GM12878 (cell line): ENCODE measurements at regions not wholly inside any gene's neighbourhood (a gene's known extent, or its start where the extent isn't known, plus 50 kb on each side); places are given as distances from the start of the nearest gene placed in this dataset.

Experiments used
- ATAC-seq: fragments of 200-7000 bp; cut with Tn5 transposase; 3 replicates; pipeline ENCODE4 v1.9.1; 2020; ENCODE audit warnings: mild to moderate bottlenecking, moderate library complexity
- BruUV-seq: library from RNA; stranded (reverse); fragments of 400-500 nt; replicated peaks from 2 replicates; lab custom pipeline; 2021; lab: Mats Ljungman, UMichigan
- CTCF ChIA-PET: fragments of 300-600 bp; sonication (Branson Sonifier 250); formaldehyde crosslinking; extraction: SDS; loops from one replicate; lab custom pipeline; 2021; ENCODE audit warnings: inconsistent platforms; lab: Yijun Ruan, JAX
- POLR2A ChIA-PET: fragments of 350-600 bp; formaldehyde crosslinking; extraction: SDS; loops from one replicate; lab custom pipeline; 2021; ENCODE audit warnings: inconsistent platforms; lab: Charles Lee
- RAD21 ChIA-PET: fragments of 300-600 bp; sonication (Branson Sonifier 250); formaldehyde crosslinking; loops from one replicate; lab custom pipeline; 2023; ENCODE audit warnings: antibody characterized with exemption; ENCODE audit not compliant: unreplicated experiment; lab: Charles Lee
- SMC1A ChIA-PET: fragments of 300-600 bp; sonication (Branson Sonifier 250); formaldehyde crosslinking; loops from one replicate; lab custom pipeline; 2023; ENCODE audit not compliant: unreplicated experiment, uncharacterized antibody; lab: Charles Lee
- DNase-seq: peaks from one replicate; pipeline ENCODE4 v3.0.0-alpha.2; 2011; ENCODE audit warnings: low read depth, low spot score
- FAIRE-seq: peaks from 3 replicates; lab custom pipeline; 2011; peaks lifted over from hg19 to GRCh38; lab: Jason Lieb, UNC
- H2AFZ ChIP-seq: 2 replicates; pipeline ENCODE4 v1.6.0; 2011; ENCODE audit warnings: low read depth, low read length, control low read depth; ENCODE audit not compliant: control insufficient read depth
- H3K27ac ChIP-seq: 2 replicates; pipeline ENCODE4 v1.5.1; 2011; ENCODE audit warnings: control low read depth; ENCODE audit not compliant: control insufficient read depth, insufficient read depth
- H3K27me3 ChIP-seq, 2 experiments: replicated peaks in 1 of 2; 2 replicates each; pipeline versions ENCODE4 v1.6.0 to v1.6.1; 2011; ENCODE audit warnings: low read length in 1 of 2; ENCODE audit not compliant: control insufficient read depth in 2 of 2, insufficient read depth in 2 of 2
- H3K36me3 ChIP-seq, 2 experiments: 2 replicates each; pipeline ENCODE4 v1.5.1; 2011; ENCODE audit warnings: low read length in 1 of 2; ENCODE audit not compliant: control insufficient read depth in 2 of 2, insufficient read depth in 2 of 2
- H3K4me1 ChIP-seq: 2 replicates; pipeline ENCODE4 v1.6.1; 2011; ENCODE audit warnings: mild to moderate bottlenecking, low read length, moderate library complexity, mixed read lengths; ENCODE audit not compliant: control insufficient read depth, insufficient read depth
- H3K4me2 ChIP-seq: 2 replicates; pipeline ENCODE4 v1.6.0; 2011; ENCODE audit warnings: control low read depth; ENCODE audit not compliant: control insufficient read depth, insufficient read depth
- H3K4me3 ChIP-seq: fragments of 200-600 bp; sonication (generic); 2 replicates; pipeline ENCODE4 v1.5.1; 2016
- H3K79me2 ChIP-seq: 2 replicates; pipeline ENCODE4 v1.6.0; 2011; ENCODE audit warnings: low read length; ENCODE audit not compliant: control insufficient read depth, insufficient read depth
- H3K9ac ChIP-seq: 2 replicates; pipeline ENCODE4 v1.8.0; 2011; ENCODE audit warnings: low read length, control low read depth, mixed read lengths; ENCODE audit not compliant: control insufficient read depth, insufficient read depth
- H3K9me3 ChIP-seq: replicated peaks from 3 replicates; pipeline ENCODE4 v1.5.1; 2011; ENCODE audit warnings: mild to moderate bottlenecking, low read length; ENCODE audit not compliant: control insufficient read depth, insufficient read depth
- H4K20me1 ChIP-seq: 2 replicates; pipeline ENCODE4 v1.6.0; 2011; ENCODE audit not compliant: control insufficient read depth, insufficient read depth
- ASH2L ChIP-seq: fragments of 300-600, 200-600 bp; sonication (generic); IDR thresholded peaks from 2 replicates; pipeline ENCODE4 v1.6.1; 2017; ENCODE audit warnings: low read depth, mild to moderate bottlenecking, borderline replicate concordance
- CBX5 ChIP-seq: sonication (generic); IDR thresholded peaks from 2 replicates; pipeline ENCODE4 v1.6.1; 2016; ENCODE audit warnings: low read depth, moderate library complexity, mild to moderate bottlenecking, inconsistent platforms
- HCFC1 ChIP-seq: fragments of 150-350 bp; IDR thresholded peaks from 2 replicates; pipeline ENCODE4 v1.6.1; 2014; ENCODE audit warnings: low read length
- HDAC6 ChIP-seq: fragments of 200-600 bp; sonication (generic); IDR thresholded peaks from one replicate; pipeline ENCODE4 v1.8.0; 2017; ENCODE audit warnings: antibody characterized with exemption; ENCODE audit not compliant: unreplicated experiment
- IKZF1 ChIP-seq: fragments of 450-650 bp; conservative IDR thresholded peaks from 2 replicates; pipeline ENCODE4 v1.6.1; 2017; ENCODE audit warnings: antibody characterized with exemption, mild to moderate bottlenecking
- MEF2B ChIP-seq: fragments of 450-650 bp; IDR thresholded peaks from 2 replicates; pipeline ENCODE4 v1.6.1; 2018; ENCODE audit warnings: mild to moderate bottlenecking, moderate library complexity; ENCODE audit not compliant: partially characterized antibody, poor library complexity, severe bottlenecking
- NFYB ChIP-seq: IDR thresholded peaks from 2 replicates; pipeline ENCODE4 v1.6.1; 2011; ENCODE audit warnings: low read depth, mild to moderate bottlenecking, low read length, improper control_type of control experiment, moderate library complexity; ENCODE audit not compliant: insufficient read depth
- RBBP5 ChIP-seq: fragments of 200-600 bp; sonication (generic); conservative IDR thresholded peaks from 2 replicates; pipeline ENCODE4 v1.6.1; 2016
- SREBF1 ChIP-seq: IDR thresholded peaks from 2 replicates; pipeline ENCODE4 v1.6.1; 2012; ENCODE audit warnings: mild to moderate bottlenecking, low read length
- SUPT20H ChIP-seq: IDR thresholded peaks from 2 replicates; pipeline ENCODE4 v1.6.1; 2011; ENCODE audit warnings: low read depth, mild to moderate bottlenecking, low read length, moderate library complexity, borderline replicate concordance; ENCODE audit not compliant: control insufficient read depth
- TCF12 ChIP-seq: IDR thresholded peaks from 2 replicates; pipeline ENCODE4 v1.6.1; 2011; ENCODE audit warnings: low read depth, mild to moderate bottlenecking, low read length
- TCF7 ChIP-seq: IDR thresholded peaks from 2 replicates; pipeline ENCODE4 v1.6.1; 2014; ENCODE audit warnings: antibody characterized with exemption, borderline replicate concordance
- USF1 ChIP-seq: IDR thresholded peaks from 2 replicates; pipeline ENCODE4 v1.6.1; 2011; ENCODE audit warnings: borderline replicate concordance, low read depth, mild to moderate bottlenecking, moderate library complexity, mixed read lengths, low read length; ENCODE audit not compliant: insufficient read depth; ENCODE audit errors: extremely low read length
- ZBTB4 ChIP-seq: fragments of 450-650 bp; formaldehyde crosslinking; IDR thresholded peaks from 2 replicates; pipeline ENCODE4 v1.4.0; 2022; ENCODE audit warnings: mild to moderate bottlenecking, moderate library complexity
- WGBS: methylation state at CpG from one replicate; pipeline ENCODE4 v1.1.6; 2016; ENCODE audit warnings: low lambda C conversion rate; ENCODE audit not compliant: insufficient replicate concordance, insufficient coverage; ENCODE audit errors: missing lambda C conversion rate; 5-methylcytosine and 5-hydroxymethylcytosine counted together
- in situ Hi-C: fragments of 300-500 bp; cut with MboI; formaldehyde crosslinking; loops from 9 replicates; pipeline ENCODE4 v1.14.3; 2018; ENCODE audit warnings: mixed read lengths
- intact Hi-C: fragments of 100-400 bp; cut with micrococcal nuclease; formaldehyde crosslinking; loops from one replicate; pipeline ENCODE4 v1.14.2; 2022; ENCODE audit not compliant: unreplicated experiment

GRCh38 chr9:115632391-115632790, 514.4 kb upstream of the TNC start:
- no peaks in the 10 kb centered on the region for H4K20me1 ChIP-seq
- H3K9ac ChIP-seq: no peak overlapping the region
- intact Hi-C loops: no loop called here
- 60% methylated on average over 7 of the region's 7 CpGs for WGBS
- BruUV-seq: no TSS peak
- RAD21 ChIA-PET: interaction anchor here (0.7 kb wide), 1 partner anchor 1062 kb away, joined by 3 read pairs; no protein-coding TSS in a partner anchor
- H3K36me3 ChIP-seq: no peaks in the 10 kb centered on the region
- no peaks in the 10 kb centered on the region for H3K79me2 ChIP-seq
- no peak for FAIRE-seq
- DNase-seq: no peak
- TF ChIP-seq MEF2B: no peak
- no peak for TF ChIP-seq CBX5
- no peak for TF ChIP-seq USF1
- TF ChIP-seq ASH2L: no peak
- no peak for TF ChIP-seq RBBP5
- H3K4me2 ChIP-seq: no peak overlapping the region
- H3K9me3 ChIP-seq: no peaks in the 10 kb centered on the region
- no peaks in the 10 kb centered on the region for H3K27me3 ChIP-seq
- no peaks in the 10 kb centered on the region for H3K4me1 ChIP-seq
- POLR2A ChIA-PET: no interaction called here
- in situ Hi-C loops: no loop called here
- SMC1A ChIA-PET: interaction anchor here (1.5 kb wide), 1 partner anchor 21 kb away, joined by 3 read pairs; no protein-coding TSS in a partner anchor
- H2AFZ ChIP-seq: no peak overlapping the region
- no peak overlapping the region for H3K27ac ChIP-seq
- no peak for ATAC-seq
- H3K4me3 ChIP-seq: no peak overlapping the region
- CTCF ChIA-PET: interaction anchor here (0.6 to 1.6 kb wide), 2 partner anchors 45 to 369 kb away, joined by 3 read pairs; no protein-coding TSS in a partner anchor

- no peaks in the 10 kb centered on the region for H4K20me1 ChIP-seq
- ChIA-PET CTCF (interaction anchor here (0.6 to 1.2 kb wide), 2 partner anchors 8 to 370 kb away, joined by 3 read pairs; no protein-coding TSS in a partner anchor), POLR2A (no interaction called here), RAD21 (no interaction called here), SMC1A (interaction anchor here (1.5 kb wide), 1 partner anchor 20 kb away, joined by 3 read pairs; no protein-coding TSS in a partner anchor)
- no peak for ATAC-seq
- H2AFZ ChIP-seq: no peak overlapping the region
- 39% methylated on average over 3 of the region's 3 CpGs for WGBS
- no peaks in the 10 kb centered on the region for H3K4me1 ChIP-seq
- intact Hi-C loops: no loop called here
- no peaks in the 10 kb centered on the region for H3K36me3 ChIP-seq
- no peak overlapping the region for H3K4me2 ChIP-seq
- no peaks in the 10 kb centered on the region for H3K9me3 ChIP-seq
- no peak overlapping the region for H3K27ac ChIP-seq
- no peak overlapping the region for H3K4me3 ChIP-seq
- in situ Hi-C loops: no loop called here
- no peak for FAIRE-seq
- H3K27me3 ChIP-seq: no peaks in the 10 kb centered on the region
- no TSS peak for BruUV-seq
- no peak overlapping the region for H3K9ac ChIP-seq
- DNase-seq: no peak
- H3K79me2 ChIP-seq: no peaks in the 10 kb centered on the region
- TF ChIP-seq HDAC6 (no peak), IKZF1 (no peak), NFYB (no peak), TCF12 (no peak), SUPT20H (no peak), TCF7 (no peak), ZBTB4 (no peak), MEF2B (no peak), HCFC1 (no peak), SREBF1 (no peak)
Observed at GRCh38 chr9:115633104-115633503, 515.1 kb upstream of the TNC start.
